SK-N-SH treated with all-trans-retinoic acid at 6 μM for 48 hours (cell line): ENCODE measurements at regions not wholly inside any gene's neighbourhood (a gene's known extent, or its start where the extent isn't known, plus 50 kb on each side); places are given as distances from the start of the nearest gene placed in this dataset.

Experiments used
- ARNTL ChIP-seq: fragments of 450-650 bp; formaldehyde crosslinking; IDR thresholded peaks from 2 replicates; pipeline ENCODE4 v1.5.0; 2020; ENCODE audit warnings: low read depth, mild to moderate bottlenecking, moderate library complexity, borderline replicate concordance
- SNAI2 ChIP-seq: fragments of 250-450 bp; sonication (Bioruptor Pico); IDR thresholded peaks from 2 replicates; pipeline ENCODE4 v1.5.0; 2020; ENCODE audit warnings: mild to moderate bottlenecking, moderate library complexity
- ZFP30 ChIP-seq: fragments of 450-650 bp; formaldehyde crosslinking; IDR thresholded peaks from 2 replicates; pipeline ENCODE4 v1.5.0; 2022; ENCODE audit warnings: mild to moderate bottlenecking, moderate library complexity

DNA sequence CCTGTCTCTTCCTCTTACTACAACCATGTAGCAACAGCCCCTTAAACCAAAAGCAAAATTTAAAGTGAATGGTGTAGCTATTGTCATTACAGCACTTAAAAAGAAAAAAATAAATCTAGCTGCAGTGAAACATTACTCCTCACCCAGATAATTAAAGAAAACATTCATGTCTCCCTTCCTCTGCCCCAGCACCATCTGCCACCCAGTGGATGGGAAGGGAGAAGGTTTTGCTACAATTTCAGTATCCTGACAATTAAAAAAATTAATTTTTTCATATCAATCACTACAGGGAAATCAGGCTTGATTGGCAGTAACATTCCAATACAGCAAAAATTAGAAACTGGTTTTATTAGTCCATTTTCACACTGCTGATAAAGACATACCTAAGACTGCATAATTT lies 147.4 kb upstream of the PUM3 start:
- TF ChIP-seq SNAI2 = no peak
- TF ChIP-seq ZFP30 (CRISPR knock-in tag) = no peak
- no peak for TF ChIP-seq ARNTL
